PC-9 (cell line): ENCODE measurements at regions not wholly inside any gene's neighbourhood (a gene's known extent, or its start where the extent isn't known, plus 50 kb on each side); places are given as distances from the start of the nearest gene placed in this dataset.

Source experiments
- BruUV-seq: library from RNA; stranded (reverse); fragments of 400-500 nt; replicated peaks from 2 replicates; lab custom pipeline; 2021; lab: Mats Ljungman, UMichigan
- CTCF ChIA-PET: fragments of 300-600 bp; sonication (Branson Sonifier 250); formaldehyde crosslinking; loops from one replicate; lab custom pipeline; 2022; ENCODE audit warnings: antibody characterized with exemption; lab: Charles Lee
- POLR2A ChIA-PET: fragments of 300-600 bp; sonication (Branson Sonifier 250); formaldehyde crosslinking; loops from one replicate; lab custom pipeline; 2022; ENCODE audit warnings: antibody characterized with exemption; ENCODE audit not compliant: unreplicated experiment; lab: Charles Lee
- DNase-seq, 2 experiments: peaks; one replicate each; pipeline versions ENCODE4 v3.0.0 to v3.0.0-alpha.2; 2015 to 2022; ENCODE audit warnings: mixed read lengths in 1 of 2
- H2AFZ ChIP-seq: fragments of 200-600 bp; sonication (generic); 2 replicates; pipeline ENCODE4 v1.8.1; 2017; ENCODE audit warnings: antibody characterized with exemption
- H3F3A ChIP-seq: fragments of 200-600 bp; sonication (generic); 2 replicates; pipeline ENCODE4 v1.8.1; 2017; ENCODE audit warnings: antibody characterized with exemption, mild to moderate bottlenecking, low read depth; ENCODE audit not compliant: insufficient read depth
- H3K27ac ChIP-seq: fragments of 200-600 bp; sonication (generic); 2 replicates; pipeline ENCODE4 v1.6.1; 2016; ENCODE audit warnings: mixed run types
- H3K27me3 ChIP-seq: fragments of 200-600 bp; sonication (generic); 2 replicates; pipeline ENCODE4 v1.6.1; 2016; ENCODE audit warnings: low read depth, mixed run types; ENCODE audit not compliant: insufficient read depth
- H3K36me3 ChIP-seq: fragments of 200-600 bp; sonication (generic); 2 replicates; pipeline ENCODE4 v1.6.1; 2016; ENCODE audit warnings: low read depth, mixed run types
- H3K4me1 ChIP-seq: fragments of 200-600 bp; sonication (generic); replicated peaks from 2 replicates; pipeline ENCODE4 v1.6.1; 2016; ENCODE audit warnings: mixed run types; ENCODE audit not compliant: insufficient read depth
- H3K4me2 ChIP-seq: fragments of 200-600 bp; sonication (generic); 2 replicates; pipeline ENCODE4 v1.6.1; 2017; ENCODE audit warnings: mixed run types
- H3K4me3 ChIP-seq: fragments of 200-600 bp; sonication (generic); 2 replicates; pipeline ENCODE4 v1.6.1; 2016; ENCODE audit warnings: mixed run types
- H3K79me2 ChIP-seq: fragments of 200-600 bp; sonication (generic); 2 replicates; pipeline ENCODE4 v1.6.1; 2017; ENCODE audit warnings: low read depth, mixed run types
- H3K9me2 ChIP-seq: fragments of 200-600 bp; sonication (generic); 2 replicates; pipeline ENCODE4 v1.8.1; 2017; ENCODE audit warnings: mild to moderate bottlenecking; ENCODE audit not compliant: insufficient read depth
- H3K9me3 ChIP-seq: fragments of 200-600 bp; sonication (generic); 2 replicates; pipeline ENCODE4 v1.8.1; 2016; ENCODE audit warnings: low read depth; ENCODE audit not compliant: insufficient read depth
- H4K20me1 ChIP-seq: fragments of 200-600 bp; sonication (generic); 2 replicates; pipeline ENCODE4 v1.8.1; 2017; ENCODE audit not compliant: insufficient read depth
- CTCF ChIP-seq: fragments of 200-600 bp; sonication (generic); conservative IDR thresholded peaks from 2 replicates; pipeline ENCODE4 v1.6.1; 2017; ENCODE audit warnings: mixed run types, antibody characterized with exemption, mild to moderate bottlenecking, moderate library complexity
- EZH2 ChIP-seq: fragments of 200-600 bp; sonication (generic); IDR thresholded peaks from 2 replicates; pipeline ENCODE4 v1.8.0; 2017; ENCODE audit warnings: antibody characterized with exemption, low read depth
- intact Hi-C: fragments of 100-400 bp; cut with micrococcal nuclease; formaldehyde crosslinking; loops from one replicate; pipeline ENCODE4 v1.10.0; 2022; ENCODE audit not compliant: unreplicated experiment

GRCh38 chr7:110337646-110338045, 753.3 kb upstream of the LRRN3 start:
- no peaks in the 10 kb centered on the region for H3K9me3 ChIP-seq
- H3K27me3 ChIP-seq = no peaks in the 10 kb centered on the region
- no peak overlapping the region for H3K4me2 ChIP-seq
- H3F3A ChIP-seq = no peaks in the 10 kb centered on the region
- no peaks in the 10 kb centered on the region for H3K9me2 ChIP-seq
- CTCF ChIA-PET = no interaction called here
- POLR2A ChIA-PET = no interaction called here
- DNase-seq = no peak
- intact Hi-C loops = no loop called here
- H3K4me1 ChIP-seq = no peaks in the 10 kb centered on the region
- no TSS peak for BruUV-seq
- no peak for TF ChIP-seq CTCF
- no peak for TF ChIP-seq EZH2
- no peaks in the 10 kb centered on the region for H3K79me2 ChIP-seq
- no peak overlapping the region for H2AFZ ChIP-seq
- H4K20me1 ChIP-seq = no peaks in the 10 kb centered on the region
- H3K27ac ChIP-seq = no peak overlapping the region
- H3K4me3 ChIP-seq = no peak overlapping the region
- H3K36me3 ChIP-seq = no peaks in the 10 kb centered on the region

DNA sequence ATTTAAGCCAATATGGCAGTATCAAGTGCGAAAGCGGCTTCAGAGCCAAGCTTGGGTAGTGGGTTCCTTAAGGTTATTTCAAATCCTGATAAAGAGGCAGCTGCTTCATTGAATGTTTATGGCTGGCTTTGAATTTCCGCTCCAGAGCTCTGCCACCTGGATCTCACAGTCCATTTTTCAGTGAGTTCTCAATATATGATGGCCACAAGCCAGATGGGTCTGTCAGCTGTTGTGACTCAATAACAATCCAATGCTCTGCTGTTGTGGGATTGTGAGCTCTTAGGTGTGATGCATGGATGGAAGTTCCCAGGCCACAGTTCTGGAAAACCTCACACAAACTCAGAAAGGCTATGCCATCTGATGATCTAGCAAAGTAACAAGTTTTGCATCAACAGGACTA, 743.8 kb upstream of the LRRN3 start:
- no peak overlapping the region for H3K4me3 ChIP-seq
- H3K27me3 ChIP-seq = no peaks in the 10 kb centered on the region
- H3K4me2 ChIP-seq = no peak overlapping the region
- POLR2A ChIA-PET = no interaction called here
- no peak overlapping the region for H3K27ac ChIP-seq
- H4K20me1 ChIP-seq = no peaks in the 10 kb centered on the region
- no peaks in the 10 kb centered on the region for H3K4me1 ChIP-seq
- no peaks in the 10 kb centered on the region for H3F3A ChIP-seq
- CTCF ChIA-PET = no interaction called here
- BruUV-seq = no TSS peak
- no peak overlapping the region for H2AFZ ChIP-seq
- intact Hi-C loops = no loop called here
- TF ChIP-seq CTCF = no peak
- no peak for TF ChIP-seq EZH2
- H3K36me3 ChIP-seq = no peaks in the 10 kb centered on the region
- no peaks in the 10 kb centered on the region for H3K79me2 ChIP-seq
- H3K9me2 ChIP-seq = no peaks in the 10 kb centered on the region
- DNase-seq = no peak
- H3K9me3 ChIP-seq = no peaks in the 10 kb centered on the region

- Histone ChIP-seq H4K20me1 (no peaks in the 10 kb centered on the region), H3K4me1 (no peaks in the 10 kb centered on the region), H3K9me3 (no peaks in the 10 kb centered on the region; the same call in 1 of the 2 replicates), H3K27ac (no peak overlapping the region), H2AFZ (no peak overlapping the region), H3F3A (no peaks in the 10 kb centered on the region), H3K79me2 (no peaks in the 10 kb centered on the region), H3K36me3 (no peaks in the 10 kb centered on the region), H3K4me3 (no peak overlapping the region), H3K27me3 (no peaks in the 10 kb centered on the region), H3K9me2 (no peaks in the 10 kb centered on the region), H3K4me2 (no peak overlapping the region)
- POLR2A ChIA-PET = no interaction called here
- TF ChIP-seq CTCF = no peak
- no peak for TF ChIP-seq EZH2
- no peak for DNase-seq
- CTCF ChIA-PET = no interaction called here
- intact Hi-C loops = no loop called here
- BruUV-seq = no TSS peak
These were observed 734.5 kb upstream of the LRRN3 start for GRCh38 chr7:110356438-110356837.
